LHCN-M2 (cell line): ENCODE measurements at regions not wholly inside any gene's neighbourhood (a gene's known extent, or its start where the extent isn't known, plus 50 kb on each side); places are given as distances from the start of the nearest gene placed in this dataset.
A peak's percentile ranks its signal among the peaks of the same experiment; 100 is the strongest.

Source experiments
- DNase-seq: peaks from one replicate; pipeline ENCODE4 v3.0.0-alpha.2; 2012; ENCODE audit warnings: low read depth

DNA sequence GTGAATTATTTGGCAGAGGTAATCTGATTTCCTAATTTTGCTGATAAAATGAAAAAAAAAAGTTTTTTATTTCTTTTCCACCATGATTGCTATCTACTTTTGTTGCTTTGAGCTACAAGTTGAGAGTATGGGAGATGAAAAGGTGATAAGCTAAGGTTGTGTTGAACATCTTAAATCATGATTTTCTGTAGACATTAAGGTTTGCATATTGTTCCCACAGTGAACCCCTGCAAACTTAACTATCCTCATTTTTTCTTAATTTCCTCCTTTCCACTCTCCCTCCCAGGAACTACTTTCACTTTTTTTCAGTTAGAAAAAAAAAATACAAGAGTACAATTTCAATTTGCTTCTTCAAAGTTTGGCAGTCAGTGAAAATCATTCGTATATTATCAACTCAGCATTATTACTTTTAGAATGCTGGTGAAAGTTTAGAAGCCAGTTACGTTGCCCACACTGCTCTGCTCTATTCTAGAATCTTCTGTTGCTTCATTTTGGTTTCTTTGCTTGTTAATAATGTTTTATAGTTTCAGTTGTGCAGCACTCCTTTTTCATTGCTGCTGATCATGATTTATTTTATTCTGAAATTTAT is 673.8 kb upstream of the CITED2 start:
- DNase-seq, result no peak

GRCh38 chr6:140047321-140047720 is 672.9 kb upstream of the CITED2 start:
- DNase-seq, result no peak

GRCh38 chr6:140046016-140046632 is 671.7 kb upstream of the CITED2 start:
- no peak for DNase-seq

GRCh38 chr6:140045116-140045515 is 670.7 kb upstream of the CITED2 start:
- no peak for DNase-seq

DNA sequence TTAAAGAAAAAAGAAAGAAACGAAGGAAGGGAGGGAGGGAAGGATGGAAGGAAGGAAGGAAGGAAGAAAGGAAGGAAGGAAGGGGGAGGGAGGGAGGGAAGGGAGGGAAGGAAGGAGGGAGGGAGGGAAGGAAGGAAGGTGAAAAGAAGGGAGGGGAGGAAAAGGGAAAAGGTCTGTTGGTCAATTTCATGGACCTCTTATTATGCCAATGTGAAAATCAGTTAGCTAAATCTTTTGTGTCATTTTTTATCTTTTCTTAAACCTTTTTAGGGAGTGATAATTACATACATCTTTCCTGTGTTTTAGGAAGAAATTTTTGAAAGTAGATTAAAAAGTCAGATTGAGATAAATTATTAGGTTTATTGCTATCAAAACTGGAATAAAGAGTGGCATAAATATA is 670.2 kb upstream of the CITED2 start:
- no peak for DNase-seq

GRCh38 chr6:140043762-140044378 is 669.4 kb upstream of the CITED2 start:
- peak; percentile 62 for DNase-seq

GRCh38 chr6:140043357-140043756 is 668.9 kb upstream of the CITED2 start:
- peak; percentile 99 for DNase-seq

GRCh38 chr6:140041571-140042332 is 667.3 kb upstream of the CITED2 start:
- DNase-seq, result no peak

DNA sequence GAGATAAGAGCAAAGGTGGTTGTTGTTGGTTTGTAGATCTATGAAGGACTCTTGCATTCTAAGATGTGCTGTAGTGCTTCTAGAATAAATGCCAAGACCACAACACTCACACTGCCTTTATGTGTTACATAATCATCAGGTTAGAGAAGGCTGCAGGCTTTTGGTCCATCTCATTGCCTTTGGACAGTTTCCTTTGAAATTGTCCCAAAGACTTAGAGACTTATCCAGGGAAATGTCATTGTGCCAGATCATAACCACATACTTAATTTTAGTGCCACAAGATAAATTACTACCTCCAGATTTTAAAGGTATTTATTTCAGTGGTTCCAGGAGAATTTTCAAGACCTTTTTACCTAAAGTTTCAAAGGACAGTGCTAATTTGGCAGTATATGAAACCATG is 666.6 kb upstream of the CITED2 start:
- no peak for DNase-seq

DNA sequence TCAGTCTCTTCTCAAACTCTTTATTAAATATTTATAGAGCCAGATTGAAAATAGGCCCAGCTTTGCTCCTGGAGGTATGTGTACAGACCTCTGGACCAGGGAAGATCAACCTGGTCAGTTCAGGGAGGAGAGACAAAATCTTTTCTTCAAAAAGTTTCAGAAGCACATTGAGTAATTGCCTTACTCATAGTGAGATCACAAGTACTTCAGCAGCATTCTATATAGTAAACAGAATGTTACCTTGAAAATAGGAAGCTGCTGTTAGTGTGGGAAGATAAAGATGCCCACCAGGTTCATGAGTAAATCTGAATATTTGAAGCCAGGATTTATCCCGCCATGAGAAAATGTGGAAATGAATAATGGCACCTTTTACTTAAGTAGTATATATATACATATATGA is 665.9 kb upstream of the CITED2 start:
- no peak for DNase-seq

DNA sequence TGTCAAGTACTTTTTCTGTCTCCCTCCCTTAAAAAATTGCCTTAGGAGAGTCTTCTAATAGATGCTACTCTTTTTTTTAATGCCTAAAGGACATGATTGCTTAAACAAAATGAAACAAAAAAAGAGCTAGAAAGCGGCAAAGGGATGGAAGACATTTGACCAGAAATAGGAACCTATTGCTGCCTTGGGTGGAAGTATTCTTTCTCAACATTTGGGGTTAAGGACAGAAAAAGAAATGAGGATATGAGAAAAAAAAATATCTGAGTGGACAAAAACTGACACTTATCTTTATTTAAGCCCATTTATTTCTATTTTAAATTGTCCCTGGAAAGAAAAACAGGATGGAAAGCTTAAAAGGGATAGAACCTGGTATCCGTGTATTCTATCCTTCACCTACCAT is 664.9 kb upstream of the CITED2 start:
- no peak for DNase-seq

GRCh38 chr6:140036196-140036595 is 661.7 kb upstream of the CITED2 start:
- DNase-seq, result no peak

- no peak for DNase-seq
Observed at GRCh38 chr6:140032189-140032588, 657.7 kb upstream of the CITED2 start.

DNA sequence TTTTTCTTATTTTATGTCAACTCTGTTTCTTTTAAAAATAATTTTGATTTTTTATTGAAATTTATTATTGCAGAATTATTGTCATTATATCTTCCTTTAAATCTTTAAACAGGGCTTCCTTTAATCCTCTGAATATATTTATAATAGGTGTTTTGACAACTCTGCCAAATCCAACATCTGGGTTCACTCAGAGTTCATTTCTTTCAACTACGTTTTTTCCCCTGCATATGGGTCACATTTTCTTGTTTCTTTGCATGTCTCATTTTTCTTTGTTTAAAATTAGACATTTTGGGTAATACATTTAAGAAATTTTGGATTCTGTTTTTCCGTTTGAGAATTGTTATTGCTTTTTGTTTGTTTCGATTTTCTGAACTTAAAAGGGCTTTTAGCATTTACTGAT is 655.1 kb upstream of the CITED2 start:
- DNase-seq, result no peak

GRCh38 chr6:140027219-140027618 is 652.8 kb upstream of the CITED2 start:
- no peak for DNase-seq

- DNase-seq, result no peak
Observed at GRCh38 chr6:140026546-140026945, 652.1 kb upstream of the CITED2 start.

DNA sequence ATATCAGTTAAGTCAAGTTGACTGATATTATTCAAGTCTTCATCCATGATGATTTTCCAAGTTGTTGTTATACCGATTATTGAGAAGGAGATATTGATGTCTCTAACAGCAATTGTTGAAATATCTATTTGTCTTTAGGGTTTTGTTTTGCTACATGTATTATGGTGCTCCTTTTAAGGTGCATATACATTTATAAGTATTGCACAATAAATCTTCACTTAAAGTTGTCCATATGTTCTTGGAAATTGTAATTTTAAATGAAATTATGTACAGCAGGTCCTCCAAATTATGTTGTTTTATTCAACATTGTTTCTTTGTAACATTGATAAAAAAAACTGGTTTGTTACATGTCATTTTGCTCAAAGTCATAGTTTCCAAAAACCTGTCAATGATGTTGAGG is 650.7 kb upstream of the CITED2 start:
- no peak for DNase-seq

DNA sequence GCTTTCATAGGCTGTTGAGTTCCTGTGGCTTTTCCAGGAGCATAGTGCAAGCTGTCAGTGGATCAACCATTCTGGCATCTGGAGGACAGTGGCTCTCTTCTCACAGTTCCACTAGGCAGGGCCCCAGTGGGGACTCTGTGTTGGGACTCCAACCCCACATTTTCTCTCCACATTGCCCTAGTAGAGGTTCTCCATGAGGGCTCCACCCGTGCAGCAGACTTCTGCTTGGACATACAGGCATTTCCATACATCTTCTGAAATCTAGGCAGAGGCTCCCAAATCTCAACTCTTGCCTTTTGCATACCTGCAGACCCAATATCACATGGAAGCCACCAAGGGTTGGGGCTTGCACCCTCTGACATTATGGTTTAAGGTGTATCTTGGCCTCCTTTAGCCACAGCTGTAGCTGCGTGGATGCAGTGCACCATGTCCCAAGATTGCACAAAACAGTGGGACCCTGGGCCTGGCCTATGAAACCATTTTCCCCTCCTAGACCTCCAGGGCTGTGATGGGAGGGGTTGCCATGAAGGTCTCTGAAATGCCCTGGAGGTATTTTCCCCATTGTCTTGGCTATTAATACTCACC is 645.9 kb upstream of the CITED2 start:
- no peak for DNase-seq

DNA sequence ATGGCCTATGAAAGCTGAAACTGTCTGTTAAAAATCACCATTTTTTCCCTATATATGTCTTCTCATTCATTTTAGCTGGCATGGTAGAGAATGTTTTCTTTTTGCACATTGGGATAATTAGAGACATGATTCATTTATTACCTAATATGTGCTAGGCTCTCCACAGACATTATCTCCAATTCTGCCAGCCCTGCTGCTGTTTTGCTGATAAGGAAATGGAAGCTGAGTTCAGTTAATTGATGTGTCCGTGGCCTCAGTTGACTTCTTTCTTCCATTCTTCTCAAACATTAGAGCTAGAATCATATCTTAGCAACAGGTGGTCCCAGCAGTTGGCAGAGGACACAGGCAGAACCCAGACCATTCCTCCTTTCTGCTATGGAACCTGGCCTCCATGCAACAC is 644.1 kb upstream of the CITED2 start:
- no peak for DNase-seq

GRCh38 chr6:140017470-140017869 is 643.0 kb upstream of the CITED2 start:
- DNase-seq, result no peak

GRCh38 chr6:140012150-140012549 is 637.7 kb upstream of the CITED2 start:
- no peak for DNase-seq

DNA sequence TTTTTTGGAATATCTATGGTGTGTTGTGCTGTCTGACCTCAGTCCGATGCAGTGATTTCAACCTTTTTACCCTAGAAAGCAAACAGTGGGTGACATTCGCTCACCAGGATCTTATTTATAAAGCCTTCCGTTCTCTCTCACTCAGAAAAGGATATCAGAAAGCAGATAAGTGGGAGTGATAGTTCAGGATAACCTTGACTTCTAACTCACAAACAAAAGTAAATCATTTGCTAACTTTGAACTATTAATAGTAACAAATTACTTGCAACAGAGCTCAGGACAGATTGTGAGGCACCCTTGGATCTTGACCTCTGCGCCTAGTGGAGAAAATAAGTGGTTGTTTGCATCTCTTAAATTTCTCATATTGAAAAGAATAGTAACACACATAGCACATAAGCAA is 637.1 kb upstream of the CITED2 start:
- DNase-seq, result no peak
